ENCODE measurements at regions not wholly inside any gene's neighbourhood (a gene's known extent, or its start where the extent isn't known, plus 50 kb on each side); places are given as distances from the start of the nearest gene placed in this dataset.

- Histone ChIP-seq H3K9ac (ENCODE audit: low read depth in 1 of 3, low read length in 3 of 3) (no peak overlapping the region), H3K27ac (ENCODE audit: low read depth, low read length) (no peak overlapping the region), H3K27me3 (ENCODE audit: control insufficient read depth in 3 of 3, insufficient read depth in 3 of 3, low read length in 3 of 3) (no peaks in the 10 kb centered on the region), H3K4me3 (ENCODE audit: low read length in 3 of 3) (no peak overlapping the region), H3K4me1 (ENCODE audit: control insufficient read depth in 3 of 3, insufficient read depth in 3 of 3, low read length in 3 of 3) (peaks cover 0 to 9% (median 6%) of the 10 kb centered on the region in 3 donors), H3K36me3 (ENCODE audit: control insufficient read depth in 3 of 3, insufficient read depth in 3 of 3, low read length in 3 of 3) (peaks cover 0 to 2% (median 0%) of the 10 kb centered on the region in 3 donors), H3K9me3 (ENCODE audit: control insufficient read depth in 3 of 3, low read length in 3 of 3) (no peaks in the 10 kb centered on the region)
Observed at GRCh38 chr6:56706981-56707726, 64.5 kb upstream of the DST start.

- Histone ChIP-seq H3K9ac (ENCODE audit: low read depth in 1 of 3, low read length in 3 of 3) (no peak overlapping the region), H3K9me3 (ENCODE audit: control insufficient read depth in 3 of 3, low read length in 3 of 3) (no peaks in the 10 kb centered on the region), H3K27ac (ENCODE audit: low read depth, low read length) (no peak overlapping the region), H3K36me3 (ENCODE audit: control insufficient read depth in 3 of 3, insufficient read depth in 3 of 3, low read length in 3 of 3) (peaks cover 0 to 2% (median 0%) of the 10 kb centered on the region in 3 donors), H3K4me1 (ENCODE audit: control insufficient read depth in 3 of 3, insufficient read depth in 3 of 3, low read length in 3 of 3) (peaks cover 4 to 12% (median 6%) of the 10 kb centered on the region in 3 donors), H3K27me3 (ENCODE audit: control insufficient read depth in 3 of 3, insufficient read depth in 3 of 3, low read length in 3 of 3) (no peaks in the 10 kb centered on the region), H3K4me3 (ENCODE audit: low read length in 3 of 3) (no peak overlapping the region)
Observed at GRCh38 chr6:56699066-56699654, 56.5 kb upstream of the DST start.

GRCh38 chr6:56695702-56696101 is 53.0 kb upstream of the DST start:
- H3K4me1 ChIP-seq (ENCODE audit: control insufficient read depth in 3 of 3, insufficient read depth in 3 of 3, low read length in 3 of 3) = peaks cover 7 to 23% (median 16%) of the 10 kb centered on the region in 3 donors
- H3K9ac ChIP-seq (ENCODE audit: low read depth in 1 of 3, low read length in 3 of 3) = no peak overlapping the region
- no peaks in the 10 kb centered on the region for H3K9me3 ChIP-seq (ENCODE audit: control insufficient read depth in 3 of 3, low read length in 3 of 3)
- H3K36me3 ChIP-seq (ENCODE audit: control insufficient read depth in 3 of 3, insufficient read depth in 3 of 3, low read length in 3 of 3) = no peaks in the 10 kb centered on the region
- H3K4me3 ChIP-seq (ENCODE audit: low read length in 3 of 3) = no peak overlapping the region
- H3K27me3 ChIP-seq (ENCODE audit: control insufficient read depth in 3 of 3, insufficient read depth in 3 of 3, low read length in 3 of 3) = no peaks in the 10 kb centered on the region
- peak overlapping the region; percentile 28 for H3K27ac ChIP-seq (ENCODE audit: low read depth, low read length)

- Histone ChIP-seq H3K9ac (ENCODE audit: low read depth in 1 of 3, low read length in 3 of 3) (no peak overlapping the region), H3K4me1 (ENCODE audit: control insufficient read depth in 3 of 3, insufficient read depth in 3 of 3, low read length in 3 of 3) (peaks cover 13 to 37% (median 26%) of the 10 kb centered on the region in 3 donors), H3K4me3 (ENCODE audit: low read length in 3 of 3) (no peak overlapping the region), H3K9me3 (ENCODE audit: control insufficient read depth in 3 of 3, low read length in 3 of 3) (no peaks in the 10 kb centered on the region), H3K27ac (ENCODE audit: low read depth, low read length) (no peak overlapping the region), H3K27me3 (ENCODE audit: control insufficient read depth in 3 of 3, insufficient read depth in 3 of 3, low read length in 3 of 3) (no peaks in the 10 kb centered on the region), H3K36me3 (ENCODE audit: control insufficient read depth in 3 of 3, insufficient read depth in 3 of 3, low read length in 3 of 3) (no peaks in the 10 kb centered on the region)
Observed at GRCh38 chr6:56694002-56694401, 51.3 kb upstream of the DST start.

- Histone ChIP-seq H3K9ac (ENCODE audit: low read depth in 1 of 3, low read length in 3 of 3) (peak overlapping the region; percentile 59 to 79 (median 75)), H3K27me3 (ENCODE audit: control insufficient read depth in 3 of 3, insufficient read depth in 3 of 3, low read length in 3 of 3) (no peaks in the 10 kb centered on the region), H3K36me3 (ENCODE audit: control insufficient read depth in 3 of 3, insufficient read depth in 3 of 3, low read length in 3 of 3) (no peaks in the 10 kb centered on the region), H3K4me3 (ENCODE audit: low read length in 3 of 3) (peak overlapping the region; percentile 61 to 63 (median 62)), H3K4me1 (ENCODE audit: control insufficient read depth in 3 of 3, insufficient read depth in 3 of 3, low read length in 3 of 3) (peaks cover 18 to 41% (median 29%) of the 10 kb centered on the region in 3 donors), H3K9me3 (ENCODE audit: control insufficient read depth in 3 of 3, low read length in 3 of 3) (no peaks in the 10 kb centered on the region), H3K27ac (ENCODE audit: low read depth, low read length) (peak overlapping the region; percentile 91)
Observed at GRCh38 chr6:56693246-56693607, 50.5 kb upstream of the DST start.

GRCh38 chr6:56692523-56693245 is 50.0 kb upstream of the DST start:
- Histone ChIP-seq H3K27ac (ENCODE audit: low read depth, low read length) (peak overlapping the region; percentile 91), H3K4me3 (ENCODE audit: low read length in 3 of 3) (peak overlapping the region; percentile 61 to 63 (median 62)), H3K9me3 (ENCODE audit: control insufficient read depth in 3 of 3, low read length in 3 of 3) (no peaks in the 10 kb centered on the region), H3K9ac (ENCODE audit: low read depth in 1 of 3, low read length in 3 of 3) (peak overlapping the region; percentile 59 to 79 (median 75)), H3K27me3 (ENCODE audit: control insufficient read depth in 3 of 3, insufficient read depth in 3 of 3, low read length in 3 of 3) (no peaks in the 10 kb centered on the region), H3K4me1 (ENCODE audit: control insufficient read depth in 3 of 3, insufficient read depth in 3 of 3, low read length in 3 of 3) (peaks cover 14 to 40% (median 26%) of the 10 kb centered on the region in 3 donors), H3K36me3 (ENCODE audit: control insufficient read depth in 3 of 3, insufficient read depth in 3 of 3, low read length in 3 of 3) (no peaks in the 10 kb centered on the region)
